ENCODE measurements at regions not wholly inside any gene's neighbourhood (a gene's known extent, or its start where the extent isn't known, plus 50 kb on each side); places are given as distances from the start of the nearest gene placed in this dataset.

- no peak for TF ChIP-seq ZNF274 (IDR thresholded peaks at IDR 0.05; ENCODE audit: borderline replicate concordance, extremely low read depth, low read length)
- no peak for TF ChIP-seq CTCF (IDR thresholded peaks at IDR 0.05; ENCODE audit: control extremely low read depth in 1 of 3, insufficient read depth in 1 of 3, low read depth in 1 of 3, low read length in 3 of 3)
- no peak for TF ChIP-seq SIRT6 (IDR thresholded peaks at IDR 0.05; ENCODE audit: low read length)
- TF ChIP-seq YY1 (IDR thresholded peaks at IDR 0.05; ENCODE audit: low read depth, low read length): no peak
- TF ChIP-seq MAX (IDR thresholded peaks at IDR 0.05): no peak
- TF ChIP-seq POLR2AphosphoS5 (IDR thresholded peaks at IDR 0.05; ENCODE audit: low read depth, low read length): no peak
- no peak for TF ChIP-seq HDAC2 (IDR thresholded peaks at IDR 0.05; ENCODE audit: borderline replicate concordance in 1 of 2, low read depth in 2 of 2, low read length in 2 of 2)
- no peak for TF ChIP-seq KDM1A (IDR thresholded peaks at IDR 0.05; ENCODE audit: borderline replicate concordance, low read length)
- TF ChIP-seq PHF8 (conservative IDR thresholded peaks at IDR 0.05; ENCODE audit: low read depth, low read length): no peak
- TF ChIP-seq JUN (IDR thresholded peaks at IDR 0.05; ENCODE audit: low read depth, low read length): no peak
- TF ChIP-seq CHD2 (IDR thresholded peaks at IDR 0.05; ENCODE audit: low read length): no peak
- no peak for TF ChIP-seq EP300 (IDR thresholded peaks at IDR 0.05; ENCODE audit: borderline replicate concordance in 1 of 2, low read depth in 2 of 2, low read length in 2 of 2)
Observed at GRCh38 chr7:41334071-41334862, 368.6 kb downstream of the INHBA start.
